ENCODE measurements at regions not wholly inside any gene's neighbourhood (a gene's known extent, or its start where the extent isn't known, plus 50 kb on each side); places are given as distances from the start of the nearest gene placed in this dataset.
"Not testable (repeated sequence)": the region's sequence is repeated elsewhere in the genome, so short reads cannot be mapped to it uniquely, and the experiment has no call there.

- peak in 9 of 51 donors; percentile 2 to 25 (median 7) for DNase-seq
Observed at GRCh38 chr1:206311611-206312273, 108.4 kb downstream of the SRGAP2 start.

GRCh38 chr1:206312274-206312665 is 108.9 kb downstream of the SRGAP2 start:
- DNase-seq: not testable (repeated sequence)

GRCh38 chr1:206314951-206315636 is 111.8 kb downstream of the SRGAP2 start:
- not testable (repeated sequence) for DNase-seq

- DNase-seq: not testable (repeated sequence)
Observed at GRCh38 chr1:206316901-206317300, 113.6 kb downstream of the SRGAP2 start.

- not testable (repeated sequence) for DNase-seq
Observed at GRCh38 chr1:206317878-206318514, 114.7 kb downstream of the SRGAP2 start.

GRCh38 chr1:206320227-206320626 is 116.9 kb downstream of the SRGAP2 start:
- DNase-seq: not testable (repeated sequence)

- not testable (repeated sequence) for DNase-seq
Observed at GRCh38 chr1:206326159-206326939, 123.0 kb downstream of the SRGAP2 start.

- not testable (repeated sequence) for DNase-seq
Observed at GRCh38 chr1:206331597-206331996, 128.3 kb downstream of the SRGAP2 start.

- DNase-seq: not testable (repeated sequence)
Observed at GRCh38 chr1:206333316-206333715, 130.0 kb downstream of the SRGAP2 start.

- not testable (repeated sequence) for DNase-seq
Observed at GRCh38 chr1:206333897-206334296, 130.6 kb downstream of the SRGAP2 start.

GRCh38 chr1:206334481-206334880 is 131.1 kb downstream of the SRGAP2 start:
- not testable (repeated sequence) for DNase-seq

- DNase-seq: not testable (repeated sequence)
Observed at GRCh38 chr1:206335162-206335561, 131.8 kb downstream of the SRGAP2 start.

- not testable (repeated sequence) for DNase-seq
Observed at GRCh38 chr1:206335875-206336846, 132.8 kb downstream of the SRGAP2 start.

GRCh38 chr1:206337024-206337423 is 133.3 kb upstream of the IKBKE start:
- not testable (repeated sequence) for DNase-seq

GRCh38 chr1:206350493-206351275 is 119.6 kb upstream of the IKBKE start:
- not testable (repeated sequence) for DNase-seq

GRCh38 chr1:206351276-206352052 is 118.8 kb upstream of the IKBKE start:
- DNase-seq: not testable (repeated sequence)

- not testable (repeated sequence) for DNase-seq
Observed at GRCh38 chr1:206356310-206356709, 114.0 kb upstream of the IKBKE start.

GRCh38 chr1:206357962-206358361 is 112.3 kb upstream of the IKBKE start:
- DNase-seq: not testable (repeated sequence)

- DNase-seq: not testable (repeated sequence)
Observed at GRCh38 chr1:206358771-206359170, 111.5 kb upstream of the IKBKE start.

All from hypothalamus (tissue), 51 donors.